ENCODE measurements at regions not wholly inside any gene's neighbourhood (a gene's known extent, or its start where the extent isn't known, plus 50 kb on each side); places are given as distances from the start of the nearest gene placed in this dataset.

GRCh38 chr20:56111961-56112730 lies 106.8 kb upstream of the CBLN4 start:
- TF ChIP-seq TAF1 (IDR thresholded peaks at IDR 0.05; ENCODE audit: borderline replicate concordance, low read depth, low read length) (no peak), MXI1 (IDR thresholded peaks at IDR 0.05; ENCODE audit: low read depth, low read length) (no peak), NFIC (IDR thresholded peaks at IDR 0.05; ENCODE audit: borderline replicate concordance) (no peak), CTCF (IDR thresholded peaks at IDR 0.05) (no peak), YY1 (IDR thresholded peaks at IDR 0.05; ENCODE audit: low read depth) (no peak), GATA2 (CRISPR knock-in tag; IDR thresholded peaks at IDR 0.05) (no peak), ELF1 (IDR thresholded peaks at IDR 0.05) (no peak), MEF2A (IDR thresholded peaks at IDR 0.05; ENCODE audit: borderline replicate concordance, low read depth) (no peak), GABPA (IDR thresholded peaks at IDR 0.05; ENCODE audit: low read depth) (no peak), FOXM1 (IDR thresholded peaks at IDR 0.05; ENCODE audit: low read depth) (no peak), NRF1 (IDR thresholded peaks at IDR 0.05; ENCODE audit: low read depth, low read length) (no peak), FOSL2 (IDR thresholded peaks at IDR 0.05; ENCODE audit: borderline replicate concordance, low read depth) (no peak)
- Histone ChIP-seq H3K36me3 (replicated peaks in 1 of 2; ENCODE audit: control insufficient read depth in 1 of 2, insufficient read depth in 2 of 2, low read length in 1 of 2) (no peaks in the 10 kb centered on the region), H3K27me3 (ENCODE audit: insufficient read depth) (no peaks in the 10 kb centered on the region), H3K79me2 (ENCODE audit: insufficient read depth) (no peaks in the 10 kb centered on the region), H3K9me3 (no peaks in the 10 kb centered on the region), H4K20me1 (ENCODE audit: insufficient read depth) (no peaks in the 10 kb centered on the region), H3K27ac (ENCODE audit: low read depth in 2 of 2, low read length in 1 of 2) (no peak overlapping the region), H3K9ac (no peak overlapping the region), H3F3A (replicated peaks; ENCODE audit: insufficient read depth) (no peaks in the 10 kb centered on the region), H3K4me1 (ENCODE audit: control insufficient read depth in 1 of 2, insufficient read depth in 2 of 2, low read depth in 1 of 2, low read length in 1 of 2) (no peaks in the 10 kb centered on the region), H3K4me2 (no peak overlapping the region), H3K4me3 (ENCODE audit: low read depth in 2 of 2, low read length in 1 of 2) (no peak overlapping the region), H2AFZ (ENCODE audit: low read depth) (no peak overlapping the region), H3K9me2 (no peaks in the 10 kb centered on the region)
- no peak for DNase-seq
- POLR2A ChIA-PET: no interaction called here
- CTCF ChIA-PET: no interaction called here
- 28% methylated on average over 9 of the region's 9 CpGs for WGBS (ENCODE audit: low lambda C conversion rate)

- ChIA-PET POLR2A (no interaction called here), CTCF (interaction anchor here (1.1 kb wide), 1 partner anchor 22 kb away, joined by 3 read pairs; no protein-coding TSS in a partner anchor)
- WGBS (ENCODE audit: low lambda C conversion rate): 43% methylated on average over 6 of the region's 6 CpGs
- no peaks in the 10 kb centered on the region for H3K27me3 ChIP-seq (ENCODE audit: insufficient read depth)
- no peak overlapping the region for H2AFZ ChIP-seq (ENCODE audit: low read depth)
- H4K20me1 ChIP-seq (ENCODE audit: insufficient read depth): no peaks in the 10 kb centered on the region
- H3K27ac ChIP-seq (ENCODE audit: low read depth in 2 of 2, low read length in 1 of 2): no peak overlapping the region
- H3K9ac ChIP-seq: no peak overlapping the region
- no peak overlapping the region for H3K4me3 ChIP-seq (ENCODE audit: low read depth in 2 of 2, low read length in 1 of 2)
- H3K4me1 ChIP-seq (ENCODE audit: control insufficient read depth in 1 of 2, insufficient read depth in 2 of 2, low read depth in 1 of 2, low read length in 1 of 2): no peaks in the 10 kb centered on the region
- no peak for DNase-seq
- no peaks in the 10 kb centered on the region for H3F3A ChIP-seq (replicated peaks; ENCODE audit: insufficient read depth)
- no peaks in the 10 kb centered on the region for H3K9me3 ChIP-seq
- H3K36me3 ChIP-seq (replicated peaks in 1 of 2; ENCODE audit: control insufficient read depth in 1 of 2, insufficient read depth in 2 of 2, low read length in 1 of 2): no peaks in the 10 kb centered on the region
- no peaks in the 10 kb centered on the region for H3K79me2 ChIP-seq (ENCODE audit: insufficient read depth)
- H3K4me2 ChIP-seq: no peak overlapping the region
- TF ChIP-seq SIN3A (IDR thresholded peaks at IDR 0.05; ENCODE audit: borderline replicate concordance, low read depth, low read length): no peak
- TF ChIP-seq FOXM1 (IDR thresholded peaks at IDR 0.05; ENCODE audit: low read depth): no peak
- TF ChIP-seq RFX5 (IDR thresholded peaks at IDR 0.05; ENCODE audit: low read length): no peak
- no peak for TF ChIP-seq GABPA (IDR thresholded peaks at IDR 0.05; ENCODE audit: low read depth)
- no peak for TF ChIP-seq NRF1 (IDR thresholded peaks at IDR 0.05; ENCODE audit: low read depth, low read length)
- no peak for TF ChIP-seq USF1 (IDR thresholded peaks at IDR 0.05; ENCODE audit: borderline replicate concordance, low read depth)
- no peak for TF ChIP-seq MAX (IDR thresholded peaks at IDR 0.05; ENCODE audit: low read depth)
- TF ChIP-seq SMC3 (IDR thresholded peaks at IDR 0.05; ENCODE audit: low read depth, low read length): no peak
- no peak for TF ChIP-seq NFIC (IDR thresholded peaks at IDR 0.05; ENCODE audit: borderline replicate concordance)
- TF ChIP-seq TEAD4 (IDR thresholded peaks at IDR 0.05; ENCODE audit: borderline replicate concordance, insufficient read depth): no peak
- TF ChIP-seq TAF1 (IDR thresholded peaks at IDR 0.05; ENCODE audit: borderline replicate concordance, low read depth, low read length): no peak
- TF ChIP-seq TCF12 (IDR thresholded peaks at IDR 0.05): no peak
- no peak for TF ChIP-seq CTCF (IDR thresholded peaks at IDR 0.05)
- TF ChIP-seq MEF2A (IDR thresholded peaks at IDR 0.05; ENCODE audit: borderline replicate concordance, low read depth): no peak
- no peak for TF ChIP-seq JUND (IDR thresholded peaks at IDR 0.05)
- no peak for TF ChIP-seq ELF1 (IDR thresholded peaks at IDR 0.05)
- no peaks in the 10 kb centered on the region for H3K9me2 ChIP-seq
Measured at GRCh38 chr20:56117350-56117749, 112.0 kb upstream of the CBLN4 start.

Measured in SK-N-SH (cell line).